ENCODE measurements at regions not wholly inside any gene's neighbourhood (a gene's known extent, or its start where the extent isn't known, plus 50 kb on each side); places are given as distances from the start of the nearest gene placed in this dataset.

DNA sequence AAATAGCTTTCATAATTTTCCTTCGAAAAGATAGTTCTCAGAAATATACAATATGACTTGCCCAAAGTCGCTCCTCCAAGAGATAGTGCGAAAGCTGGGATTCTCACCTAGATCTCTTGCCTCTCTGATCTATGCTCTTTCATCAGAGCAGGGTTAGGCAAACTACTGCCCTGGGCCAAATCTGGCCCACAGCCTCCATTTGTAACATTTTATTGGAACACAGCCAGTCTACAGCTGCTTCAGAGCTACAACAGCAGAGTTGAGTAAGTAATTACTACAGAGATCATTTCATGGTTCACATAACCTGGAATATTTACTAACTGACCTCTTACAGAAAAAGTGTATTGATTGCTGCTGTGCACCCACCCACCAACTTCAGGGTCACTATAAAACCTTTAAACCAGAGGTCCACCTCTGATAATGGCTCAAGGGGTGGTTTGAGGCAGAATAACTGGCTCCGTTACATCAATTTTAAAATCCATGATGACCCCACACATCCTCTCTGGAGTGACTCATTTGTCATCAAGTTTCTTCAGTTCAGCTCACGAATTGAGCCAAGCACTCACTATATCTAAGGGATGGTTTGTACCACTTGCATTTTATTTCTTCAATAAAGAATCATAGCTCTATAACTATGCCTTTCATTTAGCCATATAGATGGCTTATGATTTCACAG is 1019.0 kb downstream of the XPNPEP1 start:
- Histone ChIP-seq H3K4me3 (ENCODE audit: low read depth, low read length) (no peak overlapping the region), H3K27ac (ENCODE audit: extremely low read depth, low read depth, low read length) (no peak overlapping the region), H3K4me1 (ENCODE audit: control insufficient read depth, insufficient read depth, low read length) (no peaks in the 10 kb centered on the region), H3K36me3 (ENCODE audit: control insufficient read depth in 2 of 2, insufficient read depth in 1 of 2, low read length in 2 of 2) (no peaks in the 10 kb centered on the region), H3K9me3 (ENCODE audit: control insufficient read depth, insufficient read depth, low read depth, low read length) (no peaks in the 10 kb centered on the region)
- ChIA-PET POLR2A (no interaction called here), CTCF (no interaction called here)
- TF ChIP-seq ZIC2 (tag by site-specific recombination; IDR thresholded peaks at IDR 0.05) (no peak), ZNF202 (tag by site-specific recombination; IDR thresholded peaks at IDR 0.05; ENCODE audit: borderline replicate concordance) (no peak), SALL2 (tag by site-specific recombination; IDR thresholded peaks at IDR 0.05; ENCODE audit: borderline replicate concordance) (no peak), HOXC10 (CRISPR knock-in tag; IDR thresholded peaks at IDR 0.05) (no peak), SP3 (tag by site-specific recombination; IDR thresholded peaks at IDR 0.05) (no peak)
- TF ChIP-seq, protein P1, sequence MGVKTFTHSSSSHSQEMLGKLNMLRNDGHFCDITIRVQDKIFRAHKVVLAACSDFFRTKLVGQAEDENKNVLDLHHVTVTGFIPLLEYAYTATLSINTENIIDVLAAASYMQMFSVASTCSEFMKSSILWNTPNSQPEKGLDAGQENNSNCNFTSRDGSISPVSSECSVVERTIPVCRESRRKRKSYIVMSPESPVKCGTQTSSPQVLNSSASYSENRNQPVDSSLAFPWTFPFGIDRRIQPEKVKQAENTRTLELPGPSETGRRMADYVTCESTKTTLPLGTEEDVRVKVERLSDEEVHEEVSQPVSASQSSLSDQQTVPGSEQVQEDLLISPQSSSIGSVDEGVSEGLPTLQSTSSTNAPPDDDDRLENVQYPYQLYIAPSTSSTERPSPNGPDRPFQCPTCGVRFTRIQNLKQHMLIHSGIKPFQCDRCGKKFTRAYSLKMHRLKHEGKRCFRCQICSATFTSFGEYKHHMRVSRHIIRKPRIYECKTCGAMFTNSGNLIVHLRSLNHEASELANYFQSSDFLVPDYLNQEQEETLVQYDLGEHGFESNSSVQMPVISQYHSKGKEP (tag by site-specific recombination; IDR thresholded peaks at IDR 0.05) = no peak
- TF ChIP-seq, protein P2, sequence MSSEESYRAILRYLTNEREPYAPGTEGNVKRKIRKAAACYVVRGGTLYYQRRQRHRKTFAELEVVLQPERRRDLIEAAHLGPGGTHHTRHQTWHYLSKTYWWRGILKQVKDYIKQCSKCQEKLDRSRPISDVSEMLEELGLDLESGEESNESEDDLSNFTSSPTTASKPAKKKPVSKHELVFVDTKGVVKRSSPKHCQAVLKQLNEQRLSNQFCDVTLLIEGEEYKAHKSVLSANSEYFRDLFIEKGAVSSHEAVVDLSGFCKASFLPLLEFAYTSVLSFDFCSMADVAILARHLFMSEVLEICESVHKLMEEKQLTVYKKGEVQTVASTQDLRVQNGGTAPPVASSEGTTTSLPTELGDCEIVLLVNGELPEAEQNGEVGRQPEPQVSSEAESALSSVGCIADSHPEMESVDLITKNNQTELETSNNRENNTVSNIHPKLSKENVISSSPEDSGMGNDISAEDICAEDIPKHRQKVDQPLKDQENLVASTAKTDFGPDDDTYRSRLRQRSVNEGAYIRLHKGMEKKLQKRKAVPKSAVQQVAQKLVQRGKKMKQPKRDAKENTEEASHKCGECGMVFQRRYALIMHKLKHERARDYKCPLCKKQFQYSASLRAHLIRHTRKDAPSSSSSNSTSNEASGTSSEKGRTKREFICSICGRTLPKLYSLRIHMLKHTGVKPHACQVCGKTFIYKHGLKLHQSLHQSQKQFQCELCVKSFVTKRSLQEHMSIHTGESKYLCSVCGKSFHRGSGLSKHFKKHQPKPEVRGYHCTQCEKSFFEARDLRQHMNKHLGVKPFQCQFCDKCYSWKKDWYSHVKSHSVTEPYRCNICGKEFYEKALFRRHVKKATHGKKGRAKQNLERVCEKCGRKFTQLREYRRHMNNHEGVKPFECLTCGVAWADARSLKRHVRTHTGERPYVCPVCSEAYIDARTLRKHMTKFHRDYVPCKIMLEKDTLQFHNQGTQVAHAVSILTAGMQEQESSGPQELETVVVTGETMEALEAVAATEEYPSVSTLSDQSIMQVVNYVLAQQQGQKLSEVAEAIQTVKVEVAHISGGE (tag by site-specific recombination; conservative IDR thresholded peaks at IDR 0.05; ENCODE audit: low read depth) = no peak

DNA sequence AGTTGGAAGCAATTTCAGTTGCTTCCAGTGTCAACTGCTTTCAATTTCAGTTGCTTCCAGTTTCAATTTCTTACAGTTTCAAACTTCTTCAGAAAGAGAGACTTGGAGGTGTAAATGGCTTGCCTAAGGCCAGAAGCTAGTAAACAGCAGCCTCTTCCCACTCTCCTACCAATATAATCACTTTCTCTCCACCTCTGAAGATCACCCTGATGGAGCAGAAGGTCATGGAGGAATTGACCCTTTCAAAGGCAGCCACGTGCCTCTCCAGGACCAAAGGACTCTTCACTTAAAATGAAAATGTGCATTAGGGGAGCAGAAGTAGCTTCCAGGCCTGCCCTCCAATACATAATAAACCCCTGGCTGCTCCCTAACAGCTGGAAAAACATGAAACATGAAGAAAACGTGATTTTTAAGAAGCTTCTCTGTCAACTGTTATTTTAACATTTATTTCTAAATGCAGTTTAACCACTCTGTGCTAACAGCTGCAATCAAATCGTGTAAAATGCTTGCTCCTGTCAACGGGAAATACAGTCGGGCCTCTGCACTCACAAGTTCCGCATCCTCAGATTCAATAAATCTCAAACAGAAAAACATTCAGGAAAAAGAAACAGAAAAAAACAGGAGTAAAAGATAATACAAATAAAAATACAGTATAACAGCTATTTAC is 1020.6 kb downstream of the XPNPEP1 start:
- no peaks in the 10 kb centered on the region for H3K4me1 ChIP-seq (ENCODE audit: control insufficient read depth, insufficient read depth, low read length)
- no peaks in the 10 kb centered on the region for H3K36me3 ChIP-seq (ENCODE audit: control insufficient read depth in 2 of 2, insufficient read depth in 1 of 2, low read length in 2 of 2)
- no peak overlapping the region for H3K4me3 ChIP-seq (ENCODE audit: low read depth, low read length)
- no peak overlapping the region for H3K27ac ChIP-seq (ENCODE audit: extremely low read depth, low read depth, low read length)
- POLR2A ChIA-PET = no interaction called here
- no peaks in the 10 kb centered on the region for H3K9me3 ChIP-seq (ENCODE audit: control insufficient read depth, insufficient read depth, low read depth, low read length)
- CTCF ChIA-PET = no interaction called here
- TF ChIP-seq, protein P2 (tag by site-specific recombination; conservative IDR thresholded peaks at IDR 0.05; ENCODE audit: low read depth) = no peak
- TF ChIP-seq, protein P3, sequence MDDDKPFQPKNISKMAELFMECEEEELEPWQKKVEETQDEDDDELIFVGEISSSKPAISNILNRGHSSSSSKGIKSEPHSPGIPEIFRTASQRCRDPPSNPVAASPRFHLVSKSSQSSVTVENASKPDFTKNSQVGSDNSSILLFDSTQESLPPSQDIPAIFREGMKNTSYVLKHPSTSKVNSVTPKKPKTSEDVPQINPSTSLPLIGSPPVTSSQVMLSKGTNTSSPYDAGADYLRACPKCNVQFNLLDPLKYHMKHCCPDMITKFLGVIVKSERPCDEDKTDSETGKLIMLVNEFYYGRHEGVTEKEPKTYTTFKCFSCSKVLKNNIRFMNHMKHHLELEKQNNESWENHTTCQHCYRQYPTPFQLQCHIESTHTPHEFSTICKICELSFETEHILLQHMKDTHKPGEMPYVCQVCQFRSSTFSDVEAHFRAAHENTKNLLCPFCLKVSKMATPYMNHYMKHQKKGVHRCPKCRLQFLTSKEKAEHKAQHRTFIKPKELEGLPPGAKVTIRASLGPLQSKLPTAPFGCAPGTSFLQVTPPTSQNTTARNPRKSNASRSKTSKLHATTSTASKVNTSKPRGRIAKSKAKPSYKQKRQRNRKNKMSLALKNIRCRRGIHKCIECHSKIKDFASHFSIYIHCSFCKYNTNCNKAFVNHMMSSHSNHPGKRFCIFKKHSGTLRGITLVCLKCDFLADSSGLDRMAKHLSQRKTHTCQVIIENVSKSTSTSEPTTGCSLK (tag by site-specific recombination; IDR thresholded peaks at IDR 0.05) = no peak
- TF ChIP-seq ZNF324 (tag by site-specific recombination; IDR thresholded peaks at IDR 0.05) = no peak
- TF ChIP-seq ZNF292 (tag by site-specific recombination; IDR thresholded peaks at IDR 0.05; ENCODE audit: borderline replicate concordance, low read depth) = no peak
- TF ChIP-seq ZNF529 (tag by site-specific recombination; IDR thresholded peaks at IDR 0.05; ENCODE audit: insufficient replicate concordance) = no peak
- TF ChIP-seq, protein P4, sequence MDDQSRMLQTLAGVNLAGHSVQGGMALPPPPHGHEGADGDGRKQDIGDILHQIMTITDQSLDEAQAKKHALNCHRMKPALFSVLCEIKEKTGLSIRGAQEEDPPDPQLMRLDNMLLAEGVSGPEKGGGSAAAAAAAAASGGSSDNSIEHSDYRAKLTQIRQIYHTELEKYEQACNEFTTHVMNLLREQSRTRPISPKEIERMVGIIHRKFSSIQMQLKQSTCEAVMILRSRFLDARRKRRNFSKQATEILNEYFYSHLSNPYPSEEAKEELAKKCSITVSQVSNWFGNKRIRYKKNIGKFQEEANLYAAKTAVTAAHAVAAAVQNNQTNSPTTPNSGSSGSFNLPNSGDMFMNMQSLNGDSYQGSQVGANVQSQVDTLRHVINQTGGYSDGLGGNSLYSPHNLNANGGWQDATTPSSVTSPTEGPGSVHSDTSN (CRISPR knock-in tag; IDR thresholded peaks at IDR 0.05) = no peak
- TF ChIP-seq ZNF626 (tag by site-specific recombination; IDR thresholded peaks at IDR 0.05) = no peak
- TF ChIP-seq ZSCAN16 (tag by site-specific recombination; IDR thresholded peaks at IDR 0.05) = no peak
- TF ChIP-seq, protein P5, sequence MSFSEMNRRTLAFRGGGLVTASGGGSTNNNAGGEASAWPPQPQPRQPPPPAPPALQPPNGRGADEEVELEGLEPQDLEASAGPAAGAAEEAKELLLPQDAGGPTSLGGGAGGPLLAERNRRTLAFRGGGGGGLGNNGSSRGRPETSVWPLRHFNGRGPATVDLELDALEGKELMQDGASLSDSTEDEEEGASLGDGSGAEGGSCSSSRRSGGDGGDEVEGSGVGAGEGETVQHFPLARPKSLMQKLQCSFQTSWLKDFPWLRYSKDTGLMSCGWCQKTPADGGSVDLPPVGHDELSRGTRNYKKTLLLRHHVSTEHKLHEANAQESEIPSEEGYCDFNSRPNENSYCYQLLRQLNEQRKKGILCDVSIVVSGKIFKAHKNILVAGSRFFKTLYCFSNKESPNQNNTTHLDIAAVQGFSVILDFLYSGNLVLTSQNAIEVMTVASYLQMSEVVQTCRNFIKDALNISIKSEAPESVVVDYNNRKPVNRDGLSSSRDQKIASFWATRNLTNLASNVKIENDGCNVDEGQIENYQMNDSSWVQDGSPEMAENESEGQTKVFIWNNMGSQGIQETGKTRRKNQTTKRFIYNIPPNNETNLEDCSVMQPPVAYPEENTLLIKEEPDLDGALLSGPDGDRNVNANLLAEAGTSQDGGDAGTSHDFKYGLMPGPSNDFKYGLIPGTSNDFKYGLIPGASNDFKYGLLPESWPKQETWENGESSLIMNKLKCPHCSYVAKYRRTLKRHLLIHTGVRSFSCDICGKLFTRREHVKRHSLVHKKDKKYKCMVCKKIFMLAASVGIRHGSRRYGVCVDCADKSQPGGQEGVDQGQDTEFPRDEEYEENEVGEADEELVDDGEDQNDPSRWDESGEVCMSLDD (tag by site-specific recombination; IDR thresholded peaks at IDR 0.05) = no peak
- no peak for TF ChIP-seq ZNF561 (tag by site-specific recombination; IDR thresholded peaks at IDR 0.05; ENCODE audit: borderline replicate concordance)
- no peak for TF ChIP-seq ZNF391 (tag by site-specific recombination; IDR thresholded peaks at IDR 0.05; ENCODE audit: borderline replicate concordance, low read depth)
